Dedifferentiated amniotic fluid mesenchymal stem cell (primary cell): ENCODE measurements at regions not wholly inside any gene's neighbourhood (a gene's known extent, or its start where the extent isn't known, plus 50 kb on each side); places are given as distances from the start of the nearest gene placed in this dataset.
"Not testable (repeated sequence)": the region's sequence is repeated elsewhere in the genome, so short reads cannot be mapped to it uniquely, and the experiment has no call there.

Experiments used
- DNase-seq: peaks from one replicate; pipeline ENCODE4 v3.0.0-alpha.2; 2016; ENCODE audit errors: extremely low spot score

GRCh38 chr5:68862560-68862959, 231.3 kb upstream of the SLC30A5 start:
- no peak for DNase-seq

DNA sequence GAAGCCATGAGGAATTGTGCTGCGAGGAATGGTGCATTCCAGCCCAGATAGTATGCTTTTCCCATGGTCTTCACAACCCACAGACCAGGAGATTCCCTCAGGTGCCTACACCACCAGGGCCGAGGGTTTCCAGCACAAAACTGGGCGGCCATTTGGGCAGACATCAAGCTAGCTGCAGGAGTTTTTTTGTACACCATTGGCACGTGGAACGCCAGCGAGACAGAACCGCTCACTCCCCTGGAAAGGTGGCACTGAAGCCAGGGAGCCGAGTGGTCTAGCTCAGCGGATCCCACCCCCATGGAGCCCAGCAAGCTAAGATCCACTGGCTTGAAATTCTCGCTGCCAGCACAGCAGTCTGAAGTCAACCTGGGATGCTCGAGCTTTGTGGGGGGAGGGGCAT, 228.6 kb upstream of the SLC30A5 start:
- DNase-seq = not testable (repeated sequence)

GRCh38 chr5:68872088-68872839, 221.6 kb upstream of the SLC30A5 start:
- no peak for DNase-seq

- DNase-seq = no peak
These were observed 220.6 kb upstream of the SLC30A5 start for GRCh38 chr5:68873198-68873597.

DNA sequence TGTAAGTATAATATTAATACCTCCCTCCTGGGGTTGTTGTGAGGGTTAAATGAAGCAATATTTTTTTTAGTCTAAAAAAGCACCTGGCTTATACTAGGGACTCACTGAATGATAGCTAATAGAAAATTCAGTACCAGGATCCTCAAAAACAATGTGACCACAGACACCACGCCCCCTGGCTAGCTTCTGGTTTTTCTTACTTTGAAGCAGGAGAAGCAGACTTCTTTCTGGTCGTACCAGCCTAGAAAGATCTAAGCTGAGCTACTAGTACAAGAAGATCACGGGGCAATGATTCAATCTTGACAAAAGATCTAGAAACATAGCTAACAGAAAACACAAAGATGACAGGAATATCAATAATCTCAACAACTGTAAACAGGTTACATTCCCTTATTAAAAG, 218.5 kb upstream of the SLC30A5 start:
- DNase-seq = no peak

GRCh38 chr5:68883436-68883835, 210.4 kb upstream of the SLC30A5 start:
- no peak for DNase-seq

DNA sequence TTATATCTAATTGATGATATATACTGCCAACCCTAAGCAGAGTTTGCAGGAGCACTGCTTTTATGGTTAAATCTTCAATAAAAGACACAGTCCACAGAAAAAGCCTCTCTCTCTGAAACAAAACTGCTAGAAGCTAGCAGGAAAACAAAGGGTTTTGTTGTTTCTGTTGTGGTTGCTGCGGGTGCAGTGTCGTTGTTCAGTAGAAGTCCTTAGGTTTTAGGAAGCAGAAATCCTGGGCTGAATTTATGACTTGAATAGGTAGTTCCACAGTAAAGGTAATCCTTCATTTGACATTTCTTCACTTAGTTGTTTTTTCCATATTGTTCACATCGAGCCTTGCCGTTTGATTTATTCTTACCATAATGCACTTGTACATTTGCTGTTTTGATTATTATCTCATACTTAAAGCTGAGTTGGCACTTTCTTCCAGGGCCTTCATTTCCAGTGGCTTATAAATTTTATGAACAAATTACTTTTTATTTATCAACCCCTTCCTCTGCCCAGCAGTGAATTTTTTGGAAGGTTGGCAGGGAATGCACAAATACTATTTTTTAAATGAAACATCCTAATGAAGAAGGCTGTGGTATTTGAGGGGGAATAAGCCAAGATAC, 209.6 kb upstream of the SLC30A5 start:
- DNase-seq = no peak

DNA sequence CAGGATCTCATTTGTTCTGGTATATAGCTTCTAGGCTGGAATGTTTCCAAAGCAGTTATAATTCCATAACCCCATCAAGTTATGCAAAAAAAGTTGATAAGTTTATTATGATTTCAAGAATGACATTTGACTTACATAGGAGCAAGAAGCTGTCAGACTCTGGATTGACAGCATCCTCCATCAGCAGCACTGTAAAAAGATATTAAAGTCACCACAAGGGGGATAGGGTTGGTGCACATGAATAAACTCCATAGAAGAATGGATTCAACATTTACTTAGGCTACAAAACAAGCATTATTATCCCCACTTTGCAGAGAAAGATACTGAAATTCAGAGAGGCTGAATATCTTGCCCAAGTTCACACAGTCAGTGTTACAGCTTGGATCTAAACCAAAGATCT, 208.9 kb upstream of the SLC30A5 start:
- DNase-seq = no peak

DNA sequence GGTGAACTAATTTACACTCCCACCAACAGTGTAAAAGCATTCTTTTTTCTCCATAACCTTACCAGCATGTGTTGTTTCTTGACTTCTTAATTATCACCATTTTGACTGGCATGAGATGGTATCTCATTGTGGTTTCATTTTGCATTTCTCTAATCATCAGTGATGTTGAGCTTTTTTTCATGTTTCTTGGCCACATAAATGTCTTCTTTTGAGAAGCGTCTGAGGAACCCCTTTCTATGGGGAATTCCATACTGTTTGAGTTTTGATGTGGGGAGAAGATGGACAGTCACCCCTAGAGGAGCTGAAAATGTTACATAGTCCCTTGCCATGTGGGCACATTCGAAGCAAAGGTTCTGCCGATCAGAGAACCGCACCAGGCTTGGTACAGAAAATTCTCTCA, 207.0 kb upstream of the SLC30A5 start:
- no peak for DNase-seq

DNA sequence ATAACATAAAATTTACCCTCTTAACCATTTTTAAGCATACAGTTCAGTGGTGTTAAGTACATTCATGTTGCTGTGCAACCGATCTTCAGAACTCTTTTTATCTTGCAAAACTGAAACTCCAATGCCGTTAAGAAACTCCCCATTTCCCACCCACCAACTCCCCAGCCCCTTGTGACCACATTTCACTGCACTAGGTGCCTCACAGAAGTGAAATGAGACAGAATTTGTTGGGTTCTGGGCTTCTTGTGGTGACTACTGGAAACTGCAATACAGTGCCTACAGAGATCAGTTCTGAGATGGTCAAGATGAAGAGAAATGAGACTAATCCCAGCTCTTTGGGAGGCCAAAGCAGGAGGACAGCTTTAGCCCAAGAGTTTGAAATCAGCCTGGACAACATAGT, 202.1 kb upstream of the SLC30A5 start:
- no peak for DNase-seq

- no peak for DNase-seq
These were observed 199.1 kb upstream of the SLC30A5 start for GRCh38 chr5:68894673-68895072.

GRCh38 chr5:68898951-68899471, 194.8 kb upstream of the SLC30A5 start:
- DNase-seq = no peak

DNA sequence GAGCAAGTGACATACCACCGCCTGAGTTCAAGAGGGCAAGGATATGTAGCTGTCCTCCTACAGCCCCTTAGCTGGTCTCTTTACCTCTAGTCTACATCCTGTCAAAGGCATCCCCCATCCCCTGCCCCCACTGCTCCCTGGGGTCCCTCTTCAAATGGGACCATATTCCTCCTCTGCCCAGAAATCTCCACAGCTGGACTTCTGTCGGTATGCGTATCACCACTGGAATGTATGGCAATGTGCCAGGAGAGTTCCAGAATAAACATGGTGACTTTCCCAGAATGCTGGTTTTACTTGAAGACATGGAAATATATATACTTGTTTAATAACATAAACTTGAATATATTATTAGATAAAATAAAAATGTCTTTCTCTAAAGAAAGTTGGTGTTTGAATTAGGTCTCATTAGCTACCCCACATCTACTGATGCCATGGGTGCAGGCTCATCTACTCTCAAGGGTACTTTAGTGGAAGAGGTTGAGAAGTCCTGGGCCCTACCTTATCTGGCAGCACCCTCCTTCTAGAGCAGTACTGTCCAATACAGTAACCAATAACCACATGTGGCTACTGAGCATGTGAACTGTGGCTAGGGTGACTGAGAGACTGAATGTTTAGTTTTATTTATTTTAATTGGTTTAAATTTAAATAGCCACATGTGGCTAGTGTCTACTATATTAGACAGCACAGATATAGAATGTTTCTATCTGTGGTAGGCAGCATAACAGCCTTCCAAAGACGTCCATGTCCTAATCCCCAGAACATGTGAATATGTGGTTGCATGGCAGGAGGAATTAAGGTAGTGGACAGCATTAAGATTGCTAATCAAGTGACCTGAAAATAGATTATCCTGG, 181.7 kb upstream of the SLC30A5 start:
- DNase-seq = peak; percentile 52

DNA sequence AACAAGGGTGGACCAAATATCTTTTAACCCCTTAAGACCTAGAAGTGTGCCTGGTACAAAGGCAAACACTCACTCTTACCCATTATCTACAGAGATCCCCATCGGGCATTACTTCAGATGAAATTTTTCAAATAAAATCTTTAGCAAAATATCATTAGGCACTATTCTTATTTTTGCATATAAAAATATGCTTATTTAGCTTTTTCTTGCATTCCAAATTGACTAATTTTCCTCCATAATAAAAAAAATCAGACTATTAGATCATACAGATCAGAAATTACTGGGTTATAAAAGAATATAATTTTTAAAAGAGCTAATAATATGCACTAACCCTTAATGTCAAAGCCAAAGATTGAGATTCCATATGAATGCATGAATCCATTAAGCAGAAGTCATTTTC, 178.7 kb upstream of the SLC30A5 start:
- no peak for DNase-seq

DNA sequence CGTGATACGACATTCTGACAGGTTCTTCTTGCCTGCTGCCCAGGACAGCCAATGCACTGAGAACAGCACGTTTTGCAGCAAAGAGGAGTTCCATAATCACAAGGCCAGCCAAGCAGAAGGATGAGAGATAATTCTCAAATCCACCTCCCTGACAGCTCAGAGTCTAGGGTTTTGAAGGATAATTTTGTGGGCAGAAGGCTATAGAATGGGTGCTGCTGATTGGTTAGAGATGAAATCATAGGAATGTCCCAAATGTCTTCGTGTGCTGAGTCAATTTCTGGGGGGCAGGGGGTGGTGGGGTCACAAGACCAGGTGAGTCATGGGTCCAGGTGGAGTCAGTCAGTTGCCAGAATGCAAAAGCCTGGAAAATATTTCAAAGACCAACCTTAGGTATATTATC, 175.5 kb upstream of the SLC30A5 start:
- no peak for DNase-seq

GRCh38 chr5:68919988-68920490, 173.8 kb upstream of the SLC30A5 start:
- no peak for DNase-seq

DNA sequence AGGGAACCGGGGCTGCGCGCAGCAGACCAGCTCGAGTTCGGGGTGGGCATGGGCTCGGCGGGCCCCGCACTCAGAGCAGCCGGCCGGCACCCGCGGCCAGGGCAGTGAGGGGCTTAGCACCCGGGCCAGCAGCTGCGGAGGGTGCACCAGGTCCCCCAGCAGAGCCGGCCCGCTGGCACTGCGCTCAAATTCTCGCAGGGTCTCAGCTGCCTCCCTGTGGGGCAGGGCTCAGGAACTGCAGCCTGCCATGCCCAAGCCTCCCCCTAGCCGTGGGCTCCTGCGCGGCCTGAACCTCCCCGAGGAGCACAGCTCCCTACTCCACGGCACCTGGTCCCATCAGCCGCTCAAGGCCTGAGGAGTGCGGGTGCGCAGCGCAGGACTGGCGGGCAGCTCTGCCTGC, 172.9 kb upstream of the SLC30A5 start:
- no peak for DNase-seq

GRCh38 chr5:68922172-68922987, 171.4 kb upstream of the SLC30A5 start:
- DNase-seq = no peak

DNA sequence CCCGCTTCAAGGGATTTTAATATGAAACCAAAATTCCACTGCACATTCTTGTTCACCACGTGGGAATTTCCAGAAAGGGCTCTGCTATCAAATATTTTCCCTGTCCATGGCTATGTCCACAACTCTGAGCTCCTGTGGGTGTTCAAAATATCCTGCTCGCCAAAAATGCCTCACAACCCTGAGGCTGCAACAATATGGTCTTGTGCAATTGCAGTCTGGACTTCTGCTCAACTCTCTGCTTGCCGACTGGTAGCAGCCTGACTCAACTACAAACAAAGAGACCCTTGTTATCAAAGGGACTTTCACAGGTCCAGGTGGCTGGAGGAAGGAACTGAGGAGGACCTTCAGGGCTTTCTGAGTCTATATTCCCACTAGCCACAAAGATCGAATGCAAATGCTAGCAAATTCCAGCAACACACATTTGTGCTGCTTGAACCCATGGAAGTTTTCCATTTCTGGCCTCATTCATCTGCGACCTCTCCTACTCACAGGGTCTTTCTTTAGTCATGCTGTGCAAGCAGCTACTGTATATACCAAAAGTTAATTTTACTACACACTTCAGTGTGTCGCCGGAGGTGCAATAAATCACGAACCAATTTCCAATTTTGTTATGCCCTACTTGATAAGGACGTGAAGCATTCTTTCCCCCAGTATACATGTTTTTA, 169.2 kb upstream of the SLC30A5 start:
- DNase-seq = peak; percentile 65

DNA sequence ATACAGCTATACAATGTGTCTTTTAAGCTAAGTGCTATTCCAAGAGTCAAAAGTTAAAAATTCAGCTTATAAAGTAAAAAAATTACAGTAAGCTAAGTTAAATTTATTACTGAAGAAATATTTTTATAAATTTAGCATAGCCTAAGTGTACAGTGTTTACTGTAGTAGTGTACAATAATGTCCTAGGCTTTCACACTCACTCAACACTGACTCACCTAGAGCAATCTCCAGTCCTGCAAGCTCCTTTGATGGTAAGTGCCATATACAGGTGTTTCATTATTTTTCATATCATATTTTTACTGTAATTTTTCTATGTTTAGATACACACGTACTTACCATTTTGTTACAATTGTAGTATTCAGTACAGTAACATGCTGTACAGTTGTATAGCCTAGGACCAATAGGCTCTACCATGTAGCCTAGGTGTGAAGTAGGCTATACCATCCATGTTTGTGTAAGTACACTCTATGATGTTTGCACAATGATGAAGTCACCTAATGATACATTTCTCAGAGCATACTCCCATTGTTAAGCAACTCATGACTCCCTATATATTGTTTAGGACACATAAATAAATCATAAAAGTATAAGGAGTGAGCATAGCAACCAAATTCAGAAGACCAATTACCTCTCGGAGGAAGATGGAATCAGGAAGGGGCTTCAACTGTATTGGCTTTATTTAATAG, 165.1 kb upstream of the SLC30A5 start:
- no peak for DNase-seq
